H1 (cell line): ENCODE measurements at regions not wholly inside any gene's neighbourhood (a gene's known extent, or its start where the extent isn't known, plus 50 kb on each side); places are given as distances from the start of the nearest gene placed in this dataset.
"Not testable (repeated sequence)": the region's sequence is repeated elsewhere in the genome, so short reads cannot be mapped to it uniquely, and the experiment has no call there.

ENCODE experiments used
- CTCF ChIA-PET: fragments of 300-600 bp; sonication (Branson Sonifier 250); formaldehyde crosslinking; loops from one replicate; lab custom pipeline; 2021; ENCODE audit not compliant: partially characterized antibody; lab: Charles Lee
- POLR2A ChIA-PET: fragments of 300-600 bp; sonication (Branson Sonifier 250); formaldehyde crosslinking; loops from one replicate; lab custom pipeline; 2021; ENCODE audit warnings: inconsistent platforms; ENCODE audit not compliant: partially characterized antibody; lab: Charles Lee
- DNase-seq, 2 experiments: peaks; one replicate each; pipeline versions ENCODE4 v3.0.0 to v3.0.0-alpha.2; 2010 to 2022; ENCODE audit warnings: low spot score in 2 of 2, low read depth in 1 of 2, mixed read lengths in 1 of 2
- FAIRE-seq: peaks from 2 replicates; lab custom pipeline; 2011; peaks lifted over from hg19 to GRCh38; lab: Jason Lieb, UNC
- H2AFZ ChIP-seq: 2 replicates; pipeline ENCODE4 v1.8.1; 2012; ENCODE audit warnings: low read length, inconsistent platforms
- H2AK5ac ChIP-seq: 2 replicates; pipeline ENCODE4 v1.6.1; 2013; ENCODE audit warnings: low read depth, low read length
- H2BK120ac ChIP-seq: replicated peaks from 2 replicates; pipeline ENCODE3; 2013; ENCODE audit warnings: low read depth, low read length, inconsistent platforms
- H2BK12ac ChIP-seq: 2 replicates; pipeline ENCODE4 v1.6.1; 2013; ENCODE audit warnings: low read depth, low read length
- H2BK15ac ChIP-seq: 2 replicates; pipeline ENCODE4 v1.6.1; 2013; ENCODE audit warnings: low read length
- H2BK20ac ChIP-seq: 2 replicates; pipeline ENCODE4 v1.6.1; 2013; ENCODE audit warnings: low read length
- H2BK5ac ChIP-seq: 2 replicates; pipeline ENCODE4 v1.6.1; 2013; ENCODE audit warnings: low read depth, low read length
- H3K14ac ChIP-seq: 2 replicates; pipeline ENCODE4 v1.6.1; 2013; ENCODE audit warnings: inconsistent platforms; ENCODE audit not compliant: insufficient read length
- H3K18ac ChIP-seq: 2 replicates; pipeline ENCODE4 v1.6.1; 2013; ENCODE audit warnings: low read length; ENCODE audit errors: extremely low read depth
- H3K23ac ChIP-seq: 2 replicates; pipeline ENCODE4 v1.6.1; 2013; ENCODE audit warnings: inconsistent platforms; ENCODE audit not compliant: insufficient read length
- H3K23me2 ChIP-seq: 2 replicates; pipeline ENCODE4 v1.6.1; 2013; ENCODE audit warnings: low read depth, low read length
- H3K27ac ChIP-seq: 2 replicates; pipeline ENCODE4 v1.6.1; 2011; ENCODE audit warnings: low read depth, low read length, inconsistent platforms
- H3K27me3 ChIP-seq, 4 experiments: replicated peaks in 1 of 4; 1 replicate in 1 of 4; 2 replicates in 3 of 4; pipeline versions ENCODE4 v1.6.1 to v1.8.1; 2011 to 2013; ENCODE audit warnings: low read length in 3 of 4, mild to moderate bottlenecking in 3 of 4, inconsistent platforms in 2 of 4, mixed read lengths in 2 of 4, moderate library complexity in 1 of 4; ENCODE audit not compliant: control insufficient read depth in 3 of 4, insufficient read depth in 3 of 4; ENCODE audit errors: extremely low read depth in 1 of 4
- H3K36me3 ChIP-seq, 4 experiments: 2 replicates each; pipeline versions ENCODE4 v1.6.1 to v1.8.1; 2011 to 2013; ENCODE audit warnings: mild to moderate bottlenecking in 4 of 4, low read length in 3 of 4, moderate library complexity in 2 of 4, control low read depth in 1 of 4, inconsistent platforms in 1 of 4; ENCODE audit not compliant: insufficient read depth in 4 of 4, control insufficient read depth in 2 of 4
- H3K4ac ChIP-seq: replicated peaks from 2 replicates; pipeline ENCODE3; 2013; ENCODE audit warnings: low read length, low read depth, mixed read lengths, inconsistent platforms; ENCODE audit not compliant: insufficient read length
- H3K4me1 ChIP-seq, 4 experiments: replicated peaks in 1 of 4; 1 replicate in 1 of 4; 2 replicates in 3 of 4; pipeline versions ENCODE4 v1.6.1 to v1.8.1; 2011 to 2013; ENCODE audit warnings: low read length in 3 of 4, inconsistent platforms in 2 of 4, mixed read lengths in 1 of 4; ENCODE audit not compliant: insufficient read depth in 4 of 4, control insufficient read depth in 3 of 4
- H3K4me2 ChIP-seq, 2 experiments: 2 replicates each; pipeline versions ENCODE4 v1.6.1 to v1.8.1; 2011 to 2013; ENCODE audit warnings: low read depth in 2 of 2, low read length in 2 of 2, control low read depth in 1 of 2, inconsistent platforms in 1 of 2, mild to moderate bottlenecking in 1 of 2; ENCODE audit not compliant: insufficient read depth in 1 of 2
- H3K4me3 ChIP-seq, 4 experiments: fragments of 200-600, 300-600 bp in 1 of 4; sonication (generic), shearing (Covaris generic), sonication (Bioruptor Twin) in 1 of 4; 2 replicates each; pipeline versions ENCODE4 v1.5.1 to v1.8.1; 2011 to 2016; ENCODE audit warnings: low read length in 4 of 4, low read depth in 3 of 4, control low read depth in 2 of 4, inconsistent platforms in 2 of 4, mild to moderate bottlenecking in 2 of 4, mixed read lengths in 1 of 4, moderate library complexity in 1 of 4; ENCODE audit not compliant: insufficient read depth in 2 of 4; ENCODE audit errors: extremely low read depth in 1 of 4
- H3K56ac ChIP-seq: replicated peaks from 2 replicates; pipeline ENCODE3; 2013; ENCODE audit warnings: low read depth, mild to moderate bottlenecking, mixed read lengths, low read length, inconsistent platforms; ENCODE audit not compliant: insufficient read length
- H3K79me1 ChIP-seq: 2 replicates; pipeline ENCODE4 v1.6.1; 2013; ENCODE audit warnings: low read depth, low read length, control low read depth
- H3K79me2 ChIP-seq, 2 experiments: 2 replicates each; pipeline versions ENCODE4 v1.6.1 to v1.8.1; 2012 to 2013; ENCODE audit warnings: low read length in 2 of 2, mild to moderate bottlenecking in 2 of 2, inconsistent platforms in 1 of 2; ENCODE audit not compliant: insufficient read depth in 2 of 2, control insufficient read depth in 1 of 2
- H3K9ac ChIP-seq, 4 experiments: replicated peaks in 1 of 4; 1 replicate in 1 of 4; 2 replicates in 3 of 4; pipeline versions ENCODE4 v1.6.1 to v1.8.1; 2011 to 2013; ENCODE audit warnings: low read depth in 3 of 4, low read length in 3 of 4, control low read depth in 2 of 4, mild to moderate bottlenecking in 2 of 4, moderate library complexity in 2 of 4, inconsistent platforms in 1 of 4; ENCODE audit errors: extremely low read depth in 1 of 4
- H3K9me3 ChIP-seq, 2 experiments: 2 replicates each; pipeline versions ENCODE4 v1.6.1 to v1.8.1; 2012 to 2013; ENCODE audit warnings: mild to moderate bottlenecking in 2 of 2, moderate library complexity in 2 of 2, control low read depth in 1 of 2, inconsistent platforms in 1 of 2, low read depth in 1 of 2, low read length in 1 of 2, mixed read lengths in 1 of 2; ENCODE audit not compliant: insufficient read depth in 2 of 2
- H4K20me1 ChIP-seq, 2 experiments: replicated peaks in 1 of 2; 2 replicates each; pipeline versions ENCODE3 to v1.8.1; 2011 to 2013; ENCODE audit warnings: inconsistent platforms in 2 of 2, low read length in 2 of 2, mild to moderate bottlenecking in 1 of 2; ENCODE audit not compliant: insufficient read depth in 2 of 2, control insufficient read depth in 1 of 2
- H4K5ac ChIP-seq: 2 replicates; pipeline ENCODE4 v1.6.1; 2013; ENCODE audit warnings: low read length, low read depth, mixed read lengths, inconsistent platforms; ENCODE audit not compliant: insufficient read length
- H4K8ac ChIP-seq: 2 replicates; pipeline ENCODE4 v1.8.0; 2013; ENCODE audit warnings: mild to moderate bottlenecking, moderate library complexity, low read length, inconsistent platforms; ENCODE audit not compliant: insufficient read depth; ENCODE audit errors: extremely low read depth
- H4K91ac ChIP-seq: replicated peaks from 2 replicates; pipeline ENCODE3; 2013; ENCODE audit warnings: low read length, mixed read lengths, inconsistent platforms; ENCODE audit not compliant: insufficient read length
- WGBS, 2 experiments: shearing (Covaris generic) in 1 of 2; methylation state at CpG; one replicate each; pipeline versions ENCODE4 v1.1.6 to v1.1.7; 2013 to 2015; ENCODE audit warnings: low lambda C conversion rate in 2 of 2, mixed read lengths in 2 of 2, inconsistent platforms in 1 of 2, low coverage in 1 of 2, missing lambda C conversion rate in 1 of 2; ENCODE audit not compliant: insufficient replicate concordance in 2 of 2, insufficient coverage in 1 of 2, insufficient read length in 1 of 2; ENCODE audit errors: extremely low coverage in 1 of 2, missing lambda C conversion rate in 1 of 2; 5-methylcytosine and 5-hydroxymethylcytosine counted together

DNA sequence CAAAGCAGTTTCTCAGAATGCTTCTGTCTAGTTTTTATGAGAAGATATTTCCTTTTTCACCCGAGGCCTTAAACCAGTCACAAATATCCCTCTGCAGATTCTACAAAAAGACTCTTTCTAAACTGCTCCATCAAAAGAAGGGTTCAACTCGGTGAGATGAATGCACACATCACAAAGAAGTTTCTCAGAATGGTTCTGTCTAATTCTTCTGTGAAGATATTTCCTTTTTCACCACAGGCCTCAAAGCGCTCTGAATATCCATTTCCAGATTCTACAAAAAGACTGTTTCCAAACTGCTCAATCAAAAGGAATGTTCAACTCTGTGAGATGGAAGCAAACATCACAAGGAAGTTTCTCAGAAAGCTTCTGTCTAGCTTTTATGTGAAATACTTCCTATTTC is 1843.3 kb downstream of the UQCRFS1 start:
- not testable (repeated sequence) for DNase-seq, H3K23me2 ChIP-seq, H2AFZ ChIP-seq

GRCh38 chr19:27362438-27362837 is 1850.5 kb downstream of the UQCRFS1 start:
- H2BK120ac ChIP-seq, H2BK15ac ChIP-seq, FAIRE-seq, H3K9ac ChIP-seq, H3K14ac ChIP-seq, H3K23ac ChIP-seq, H3K79me2 ChIP-seq, H4K20me1 ChIP-seq, H3K4ac ChIP-seq, H3K56ac ChIP-seq, H3K4me2 ChIP-seq, DNase-seq, H3K36me3 ChIP-seq, H3K18ac ChIP-seq, POLR2A ChIA-PET, CTCF ChIA-PET, H4K91ac ChIP-seq, H3K4me3 ChIP-seq, H3K4me1 ChIP-seq, H2BK20ac ChIP-seq, H4K5ac ChIP-seq, H3K23me2 ChIP-seq, H3K27me3 ChIP-seq, H4K8ac ChIP-seq, H2BK5ac ChIP-seq, H2BK12ac ChIP-seq, H2AFZ ChIP-seq, H3K79me1 ChIP-seq, H2AK5ac ChIP-seq, H3K27ac ChIP-seq: not testable (repeated sequence)
- WGBS, 2 experiments = 61% methylated on average over 5 of the region's 5 CpGs; no CpG with 5 or more reads in 1 of the 2 experiments
- H3K9me3 ChIP-seq = peaks cover 71 to 81% of the 10 kb centered on the region in 2 experiments

More for the DNA sequence above, 1843.3 kb downstream of the UQCRFS1 start:
- H3K4me1 ChIP-seq, H3K4me3 ChIP-seq, H3K4ac ChIP-seq, POLR2A ChIA-PET, H3K4me2 ChIP-seq, H4K5ac ChIP-seq, FAIRE-seq, H2BK20ac ChIP-seq, H3K36me3 ChIP-seq, H4K91ac ChIP-seq, H2BK15ac ChIP-seq, CTCF ChIA-PET, H3K23ac ChIP-seq, H3K79me2 ChIP-seq, H2AK5ac ChIP-seq, H3K27me3 ChIP-seq, H3K56ac ChIP-seq, H3K9ac ChIP-seq, H2BK12ac ChIP-seq, H3K79me1 ChIP-seq, H4K20me1 ChIP-seq, H4K8ac ChIP-seq, H2BK120ac ChIP-seq, H3K14ac ChIP-seq, H3K27ac ChIP-seq, H3K18ac ChIP-seq, H2BK5ac ChIP-seq: not testable (repeated sequence)
- H3K9me3 ChIP-seq = peaks cover 43 to 55% of the 10 kb centered on the region in 2 experiments
- 35% methylated on average over 3 of the region's 3 CpGs; no CpG with 5 or more reads in 1 of the 2 experiments for WGBS, 2 experiments
